IMR-90 (cell line): ENCODE measurements at regions not wholly inside any gene's neighbourhood (a gene's known extent, or its start where the extent isn't known, plus 50 kb on each side); places are given as distances from the start of the nearest gene placed in this dataset.

Source experiments
- ATAC-seq: fragments of 200-7000 bp; cut with Tn5 transposase; 2 replicates; pipeline ENCODE4 v1.9.1; 2020; ENCODE audit warnings: low read depth, mild to moderate bottlenecking, moderate library complexity
- BruUV-seq: library from RNA; stranded (reverse); fragments of 400-500 nt; replicated peaks from 2 replicates; lab custom pipeline; 2021; lab: Mats Ljungman, UMichigan
- CTCF ChIA-PET: fragments of 300-600 bp; formaldehyde crosslinking; extraction: SDS; loops from one replicate; lab custom pipeline; 2021; ENCODE audit warnings: antibody characterized with exemption; lab: Yijun Ruan, JAX
- POLR2A ChIA-PET: fragments of 300-600 bp; sonication (Branson Sonifier 250); formaldehyde crosslinking; loops from one replicate; lab custom pipeline; 2022; ENCODE audit warnings: antibody characterized with exemption; ENCODE audit not compliant: unreplicated experiment; lab: Charles Lee
- DNase-seq: peaks from one replicate; pipeline ENCODE4 v3.0.0; 2013
- H2AFZ ChIP-seq: replicated peaks from 2 replicates; pipeline ENCODE3; 2013; ENCODE audit warnings: low read length, mild to moderate bottlenecking; ENCODE audit not compliant: poor library complexity
- H2AK5ac ChIP-seq: 2 replicates; pipeline ENCODE4 v1.6.1; 2013; ENCODE audit warnings: low read depth, low read length, inconsistent platforms
- H2AK9ac ChIP-seq: replicated peaks from 2 replicates; pipeline ENCODE3; 2013; ENCODE audit warnings: mild to moderate bottlenecking, low read depth, low read length, moderate library complexity; ENCODE audit not compliant: poor library complexity
- H2BK120ac ChIP-seq: 2 replicates; pipeline ENCODE4 v1.6.1; 2013; ENCODE audit warnings: low read depth, low read length, inconsistent platforms
- H2BK15ac ChIP-seq: 3 replicates; pipeline ENCODE4 v1.6.1; 2013; ENCODE audit warnings: low read depth, low read length, inconsistent platforms
- H2BK20ac ChIP-seq: 2 replicates; pipeline ENCODE4 v1.6.1; 2013; ENCODE audit warnings: low read depth, mild to moderate bottlenecking, inconsistent platforms, low read length, moderate library complexity
- H2BK5ac ChIP-seq: 2 replicates; pipeline ENCODE4 v1.6.1; 2013; ENCODE audit warnings: mild to moderate bottlenecking, low read depth, low read length, inconsistent platforms; ENCODE audit not compliant: poor library complexity, severe bottlenecking
- H3K14ac ChIP-seq: replicated peaks from 2 replicates; pipeline ENCODE4 v1.6.1; 2013; ENCODE audit warnings: low read depth, low read length, inconsistent platforms
- H3K18ac ChIP-seq: 2 replicates; pipeline ENCODE4 v1.6.1; 2013; ENCODE audit warnings: low read depth, low read length, control low read depth
- H3K23ac ChIP-seq: 2 replicates; pipeline ENCODE4 v1.6.1; 2013; ENCODE audit warnings: low read depth, low read length, inconsistent platforms
- H3K27ac ChIP-seq: 2 replicates; pipeline ENCODE4 v1.5.1; 2013; ENCODE audit warnings: mild to moderate bottlenecking, control low read depth, low read length; ENCODE audit not compliant: insufficient read depth
- H3K27me3 ChIP-seq: 2 replicates; pipeline ENCODE4 v1.6.1; 2013; ENCODE audit warnings: low read length; ENCODE audit not compliant: control insufficient read depth, insufficient read depth
- H3K36me3 ChIP-seq: 2 replicates; pipeline ENCODE4 v1.6.1; 2013; ENCODE audit warnings: low read length, mixed read lengths; ENCODE audit not compliant: control insufficient read depth, insufficient read depth
- H3K4ac ChIP-seq: 2 replicates; pipeline ENCODE4 v1.6.1; 2013; ENCODE audit warnings: low read depth, low read length, inconsistent platforms
- H3K4me1 ChIP-seq: 2 replicates; pipeline ENCODE4 v1.6.1; 2013; ENCODE audit warnings: low read length, mixed read lengths; ENCODE audit not compliant: control insufficient read depth, insufficient read depth
- H3K4me2 ChIP-seq: 2 replicates; pipeline ENCODE4 v1.6.1; 2013; ENCODE audit warnings: low read depth, mild to moderate bottlenecking, control low read depth, low read length, moderate library complexity
- H3K4me3 ChIP-seq: 2 replicates; pipeline ENCODE4 v1.5.1; 2013; ENCODE audit warnings: low read depth, mild to moderate bottlenecking, control low read depth, low read length, moderate library complexity; ENCODE audit not compliant: insufficient read depth
- H3K56ac ChIP-seq: 2 replicates; pipeline ENCODE4 v1.6.1; 2013; ENCODE audit warnings: low read length, inconsistent platforms; ENCODE audit not compliant: insufficient read depth; ENCODE audit errors: extremely low read depth
- H3K79me1 ChIP-seq, 2 experiments: 2 replicates each; pipeline ENCODE4 v1.6.1; 2013; ENCODE audit warnings: low read length in 2 of 2, inconsistent platforms in 1 of 2, low read depth in 1 of 2
- H3K9ac ChIP-seq: 2 replicates; pipeline ENCODE4 v1.6.1; 2013; ENCODE audit warnings: low read depth, low read length, control low read depth
- H3K9me1 ChIP-seq: 2 replicates; pipeline ENCODE4 v1.6.1; 2013; ENCODE audit warnings: low read length, inconsistent platforms; ENCODE audit not compliant: insufficient read depth
- H3K9me3 ChIP-seq: 2 replicates; pipeline ENCODE4 v1.6.1; 2013; ENCODE audit warnings: low read length; ENCODE audit not compliant: control insufficient read depth, insufficient read depth
- H4K20me1 ChIP-seq: 2 replicates; pipeline ENCODE4 v1.6.1; 2013; ENCODE audit warnings: low read length, inconsistent platforms; ENCODE audit not compliant: insufficient read depth
- H4K5ac ChIP-seq: 2 replicates; pipeline ENCODE4 v1.6.1; 2013; ENCODE audit warnings: mild to moderate bottlenecking, low read depth, low read length, control low read depth
- H4K8ac ChIP-seq, 2 experiments: 2 replicates each; pipeline ENCODE4 v1.6.1; 2013; ENCODE audit warnings: low read depth in 2 of 2, low read length in 2 of 2, control low read depth in 1 of 2, inconsistent platforms in 1 of 2
- H4K91ac ChIP-seq: 2 replicates; pipeline ENCODE4 v1.6.1; 2013; ENCODE audit warnings: low read depth, low read length, inconsistent platforms; ENCODE audit not compliant: insufficient read depth
- BHLHE40 ChIP-seq: fragments of 150-350 bp; IDR thresholded peaks from 2 replicates; pipeline ENCODE4 v1.6.1; 2016; ENCODE audit warnings: mild to moderate bottlenecking, low read depth, low read length
- CEBPB ChIP-seq: IDR thresholded peaks from 2 replicates; pipeline ENCODE4 v1.6.1; 2012; ENCODE audit warnings: low read depth, low read length, improper control_type of control experiment
- CHD1 ChIP-seq: IDR thresholded peaks from 2 replicates; pipeline ENCODE4 v1.6.1; 2012; ENCODE audit warnings: low read depth, low read length, improper control_type of control experiment
- FOS ChIP-seq: fragments of 150-350 bp; IDR thresholded peaks from 2 replicates; pipeline ENCODE4 v1.6.1; 2016; ENCODE audit warnings: low read depth, low read length
- MAFK ChIP-seq: IDR thresholded peaks from 2 replicates; pipeline ENCODE4 v1.6.1; 2012; ENCODE audit warnings: low read depth, low read length, improper control_type of control experiment
- NFE2L2 ChIP-seq: fragments of 150-350 bp; IDR thresholded peaks from 2 replicates; pipeline ENCODE4 v1.6.1; 2016; ENCODE audit warnings: low read depth, mild to moderate bottlenecking, low read length
- POLR2A ChIP-seq: IDR thresholded peaks from 2 replicates; pipeline ENCODE4 v1.6.1; 2012; ENCODE audit warnings: mild to moderate bottlenecking, low read depth, low read length
- RFX5 ChIP-seq: IDR thresholded peaks from 2 replicates; pipeline ENCODE4 v1.8.0; 2012; ENCODE audit warnings: low read depth, mild to moderate bottlenecking, low read length, moderate library complexity
- SMC3 ChIP-seq: fragments of 150-350 bp; IDR thresholded peaks from 2 replicates; pipeline ENCODE4 v1.6.1; 2016; ENCODE audit warnings: low read depth, mild to moderate bottlenecking, antibody characterized with exemption, low read length, moderate library complexity
- WGBS, 2 experiments: methylation state at CpG; one replicate each; pipeline versions ENCODE4 v1.1.5 to v1.1.7; 2013; ENCODE audit warnings: missing lambda C conversion rate in 2 of 2; ENCODE audit not compliant: insufficient read length in 1 of 2; ENCODE audit errors: extremely low coverage in 2 of 2; 5-methylcytosine and 5-hydroxymethylcytosine counted together
- dilution Hi-C: fragments of 300-500 bp; cut with HindIII; formaldehyde crosslinking; loops from one replicate; pipeline ENCODE4 v1.14.3; 2018; ENCODE audit warnings: low sequenced_read_pairs; ENCODE audit not compliant: unreplicated experiment
- in situ Hi-C: fragments of 300-500 bp; cut with MboI; formaldehyde crosslinking; loops from 3 replicates; pipeline ENCODE4 v1.14.3; 2019; ENCODE audit warnings: low sequenced_read_pairs, inconsistent platforms, mixed read lengths
- intact Hi-C: fragments of 100-400 bp; cut with micrococcal nuclease; formaldehyde crosslinking; loops from 2 replicates; pipeline ENCODE4 v1.10.0; 2022
- TF ChIP-seq, protein P1 (sequence below): fragments of 150-350 bp; IDR thresholded peaks from 2 replicates; pipeline ENCODE4 v1.6.1; 2016; ENCODE audit warnings: low read depth, mild to moderate bottlenecking, low read length, moderate library complexity, borderline replicate concordance
- TF ChIP-seq, protein P2 (sequence below): conservative IDR thresholded peaks from 2 replicates; pipeline ENCODE4 v1.5.1; 2012; ENCODE audit warnings: mild to moderate bottlenecking, low read depth, low read length, improper control_type of control experiment
- TF ChIP-seq, protein P3 (sequence below): fragments of 150-350 bp; IDR thresholded peaks from 2 replicates; pipeline ENCODE4 v1.6.1; 2017; ENCODE audit warnings: mild to moderate bottlenecking, antibody characterized with exemption, low read length, low read depth

DNA sequence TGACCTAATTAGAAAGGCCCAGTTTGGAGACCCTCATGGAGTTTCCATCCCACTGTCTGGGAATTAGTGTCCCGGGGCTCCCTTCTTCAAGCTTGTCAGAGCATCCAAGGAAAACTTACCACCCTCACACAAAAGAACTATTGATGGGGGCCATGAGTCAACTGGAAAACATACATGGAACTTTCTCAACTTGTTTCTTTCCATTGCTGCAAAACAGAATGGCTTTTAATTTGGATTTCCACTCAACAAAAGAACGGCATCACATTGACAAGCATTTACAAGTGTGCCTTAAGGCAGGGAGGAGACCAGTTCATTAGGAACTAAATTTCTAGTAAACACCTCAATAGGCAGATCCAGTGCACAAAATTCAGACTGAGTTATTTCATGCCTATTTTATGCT is 289.1 kb upstream of the PREP start:
- in situ Hi-C loops = no loop called here
- no peaks in the 10 kb centered on the region for H3K9me1 ChIP-seq
- H2BK20ac ChIP-seq = no peak overlapping the region
- TF ChIP-seq CEBPB (no peak), CHD1 (no peak), RFX5 (no peak), POLR2A (no peak), SMC3 (no peak), BHLHE40 (no peak), FOS (no peak), NFE2L2 (no peak), MAFK (no peak)
- TF ChIP-seq, protein P1, sequence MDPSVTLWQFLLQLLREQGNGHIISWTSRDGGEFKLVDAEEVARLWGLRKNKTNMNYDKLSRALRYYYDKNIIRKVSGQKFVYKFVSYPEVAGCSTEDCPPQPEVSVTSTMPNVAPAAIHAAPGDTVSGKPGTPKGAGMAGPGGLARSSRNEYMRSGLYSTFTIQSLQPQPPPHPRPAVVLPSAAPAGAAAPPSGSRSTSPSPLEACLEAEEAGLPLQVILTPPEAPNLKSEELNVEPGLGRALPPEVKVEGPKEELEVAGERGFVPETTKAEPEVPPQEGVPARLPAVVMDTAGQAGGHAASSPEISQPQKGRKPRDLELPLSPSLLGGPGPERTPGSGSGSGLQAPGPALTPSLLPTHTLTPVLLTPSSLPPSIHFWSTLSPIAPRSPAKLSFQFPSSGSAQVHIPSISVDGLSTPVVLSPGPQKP = no peak
- TF ChIP-seq, protein P2, sequence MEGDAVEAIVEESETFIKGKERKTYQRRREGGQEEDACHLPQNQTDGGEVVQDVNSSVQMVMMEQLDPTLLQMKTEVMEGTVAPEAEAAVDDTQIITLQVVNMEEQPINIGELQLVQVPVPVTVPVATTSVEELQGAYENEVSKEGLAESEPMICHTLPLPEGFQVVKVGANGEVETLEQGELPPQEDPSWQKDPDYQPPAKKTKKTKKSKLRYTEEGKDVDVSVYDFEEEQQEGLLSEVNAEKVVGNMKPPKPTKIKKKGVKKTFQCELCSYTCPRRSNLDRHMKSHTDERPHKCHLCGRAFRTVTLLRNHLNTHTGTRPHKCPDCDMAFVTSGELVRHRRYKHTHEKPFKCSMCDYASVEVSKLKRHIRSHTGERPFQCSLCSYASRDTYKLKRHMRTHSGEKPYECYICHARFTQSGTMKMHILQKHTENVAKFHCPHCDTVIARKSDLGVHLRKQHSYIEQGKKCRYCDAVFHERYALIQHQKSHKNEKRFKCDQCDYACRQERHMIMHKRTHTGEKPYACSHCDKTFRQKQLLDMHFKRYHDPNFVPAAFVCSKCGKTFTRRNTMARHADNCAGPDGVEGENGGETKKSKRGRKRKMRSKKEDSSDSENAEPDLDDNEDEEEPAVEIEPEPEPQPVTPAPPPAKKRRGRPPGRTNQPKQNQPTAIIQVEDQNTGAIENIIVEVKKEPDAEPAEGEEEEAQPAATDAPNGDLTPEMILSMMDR = no peak
- TF ChIP-seq, protein P3, sequence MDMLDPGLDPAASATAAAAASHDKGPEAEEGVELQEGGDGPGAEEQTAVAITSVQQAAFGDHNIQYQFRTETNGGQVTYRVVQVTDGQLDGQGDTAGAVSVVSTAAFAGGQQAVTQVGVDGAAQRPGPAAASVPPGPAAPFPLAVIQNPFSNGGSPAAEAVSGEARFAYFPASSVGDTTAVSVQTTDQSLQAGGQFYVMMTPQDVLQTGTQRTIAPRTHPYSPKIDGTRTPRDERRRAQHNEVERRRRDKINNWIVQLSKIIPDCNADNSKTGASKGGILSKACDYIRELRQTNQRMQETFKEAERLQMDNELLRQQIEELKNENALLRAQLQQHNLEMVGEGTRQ = no peak
- dilution Hi-C loops = no loop called here
- H4K91ac ChIP-seq = no peak overlapping the region
- H3K79me1 ChIP-seq = no peaks in the 10 kb centered on the region
- H2BK120ac ChIP-seq = no peak overlapping the region
- H3K4me3 ChIP-seq = no peak overlapping the region
- CTCF ChIA-PET = no interaction called here
- no peak overlapping the region for H4K5ac ChIP-seq
- H2AK5ac ChIP-seq = no peak overlapping the region
- no peak overlapping the region for H3K14ac ChIP-seq
- H3K18ac ChIP-seq = no peak overlapping the region
- no peak overlapping the region for H3K4ac ChIP-seq
- no CpG with 5 or more reads among the region's 2 CpGs for WGBS, 2 experiments
- ATAC-seq (no peak), DNase-seq (no peak)
- no peaks in the 10 kb centered on the region for H4K20me1 ChIP-seq
- H3K23ac ChIP-seq = no peak overlapping the region
- no peak overlapping the region for H3K56ac ChIP-seq
- no peaks in the 10 kb centered on the region for H3K27me3 ChIP-seq
- intact Hi-C loops = no loop called here
- H4K8ac ChIP-seq = no peak overlapping the region
- H3K9me3 ChIP-seq = no peaks in the 10 kb centered on the region
- H3K27ac ChIP-seq = no peak overlapping the region
- H2AFZ ChIP-seq = no peak overlapping the region
- POLR2A ChIA-PET = no interaction called here
- no peak overlapping the region for H3K4me2 ChIP-seq
- H2BK5ac ChIP-seq = no peak overlapping the region
- BruUV-seq = no TSS peak
- no peak overlapping the region for H2AK9ac ChIP-seq
- no peaks in the 10 kb centered on the region; the same call in 1 of the 2 replicates for H3K4me1 ChIP-seq
- no peak overlapping the region for H2BK15ac ChIP-seq
- no peak overlapping the region for H3K9ac ChIP-seq
- H3K36me3 ChIP-seq = no peaks in the 10 kb centered on the region
